Caco-2 (cell line): ENCODE measurements at regions not wholly inside any gene's neighbourhood (a gene's known extent, or its start where the extent isn't known, plus 50 kb on each side); places are given as distances from the start of the nearest gene placed in this dataset.

ENCODE experiments used
- BruUV-seq: library from RNA; stranded (reverse); fragments of 400-500 nt; replicated peaks from 2 replicates; lab custom pipeline; 2021; lab: Mats Ljungman, UMichigan
- CTCF ChIA-PET: fragments of 300-600 bp; sonication (Branson Sonifier 250); formaldehyde crosslinking; loops from one replicate; lab custom pipeline; 2022; ENCODE audit warnings: antibody characterized with exemption; lab: Charles Lee
- POLR2A ChIA-PET: fragments of 300-600 bp; sonication (Branson Sonifier 250); formaldehyde crosslinking; loops from one replicate; lab custom pipeline; 2022; ENCODE audit warnings: antibody characterized with exemption; lab: Charles Lee
- DNase-seq, 2 experiments: peaks; one replicate each; pipeline versions ENCODE4 v3.0.0 to v3.0.0-alpha.2; 2020 to 2022
- H3K27me3 ChIP-seq: replicated peaks from 2 replicates; pipeline ENCODE4 v1.6.0; 2011; ENCODE audit warnings: low read length; ENCODE audit not compliant: control insufficient read depth, insufficient read depth
- H3K36me3 ChIP-seq: 2 replicates; pipeline ENCODE4 v1.5.1; 2011; ENCODE audit warnings: low read length; ENCODE audit not compliant: control insufficient read depth, insufficient read depth
- H3K4me1 ChIP-seq: fragments of 250-450 bp; sonication (Bioruptor Pico); 2 replicates; pipeline ENCODE4 v1.5.1; 2020; ENCODE audit warnings: mild to moderate bottlenecking
- H3K4me3 ChIP-seq: 2 replicates; pipeline ENCODE4 v1.5.1; 2011; ENCODE audit warnings: low read depth, mild to moderate bottlenecking, control low read depth, low read length
- H3K9me3 ChIP-seq: fragments of 250-450 bp; sonication (Bioruptor Pico); 2 replicates; pipeline ENCODE4 v1.5.1; 2020; ENCODE audit warnings: mild to moderate bottlenecking, moderate library complexity
- H3K27ac Mint-ChIP-seq: one replicate; pipeline ENCODE4 v1.8.0; 2022; ENCODE audit warnings: mixed read lengths; ENCODE audit not compliant: unreplicated experiment
- H3K27me3 Mint-ChIP-seq: one replicate; pipeline ENCODE4 v1.8.0; 2022; ENCODE audit warnings: mixed read lengths; ENCODE audit not compliant: insufficient read depth, unreplicated experiment
- H3K36me3 Mint-ChIP-seq: one replicate; pipeline ENCODE4 v1.8.0; 2022; ENCODE audit warnings: mild to moderate bottlenecking, mixed read lengths; ENCODE audit not compliant: insufficient read depth, unreplicated experiment
- H3K4me1 Mint-ChIP-seq: one replicate; pipeline ENCODE4 v1.8.0; 2022; ENCODE audit warnings: low read depth, mixed read lengths; ENCODE audit not compliant: unreplicated experiment
- H3K4me3 Mint-ChIP-seq: one replicate; pipeline ENCODE4 v1.8.0; 2022; ENCODE audit warnings: mild to moderate bottlenecking, moderate library complexity, mixed read lengths; ENCODE audit not compliant: unreplicated experiment
- H3K9me3 Mint-ChIP-seq: one replicate; pipeline ENCODE4 v1.8.0; 2022; ENCODE audit warnings: mixed read lengths; ENCODE audit not compliant: unreplicated experiment
- intact Hi-C: fragments of 100-400 bp; cut with micrococcal nuclease; formaldehyde crosslinking; loops from one replicate; pipeline ENCODE4 v1.10.0; 2022; ENCODE audit not compliant: unreplicated experiment
- TF ChIP-seq, protein P1 (sequence below), 2 experiments: fragments of 200-600 bp in 1 of 2; IDR thresholded peaks; 1 replicate in 1 of 2; 2 replicates in 1 of 2; pipeline versions ENCODE4 v1.5.1 to v1.8.0; 2011 to 2022; ENCODE audit warnings: antibody characterized with exemption in 1 of 2, control low read depth in 1 of 2, inconsistent platforms in 1 of 2, low read depth in 1 of 2, low read length in 1 of 2, mild to moderate bottlenecking in 1 of 2, moderate library complexity in 1 of 2; ENCODE audit not compliant: insufficient read depth in 1 of 2, severe bottlenecking in 1 of 2, unreplicated experiment in 1 of 2

- Histone ChIP-seq H3K4me3 (no peak overlapping the region), H3K4me1 (peaks cover 20% of the 10 kb centered on the region), H3K27me3 (no peaks in the 10 kb centered on the region), H3K9me3 (no peaks in the 10 kb centered on the region), H3K36me3 (no peaks in the 10 kb centered on the region)
- ChIA-PET CTCF (interaction anchor here (1.1 to 1.2 kb wide), 2 partner anchors 9 to 520 kb away, joined by 3 to 7 read pairs; no protein-coding TSS in a partner anchor), POLR2A (no interaction called here)
- TF ChIP-seq, protein P1, sequence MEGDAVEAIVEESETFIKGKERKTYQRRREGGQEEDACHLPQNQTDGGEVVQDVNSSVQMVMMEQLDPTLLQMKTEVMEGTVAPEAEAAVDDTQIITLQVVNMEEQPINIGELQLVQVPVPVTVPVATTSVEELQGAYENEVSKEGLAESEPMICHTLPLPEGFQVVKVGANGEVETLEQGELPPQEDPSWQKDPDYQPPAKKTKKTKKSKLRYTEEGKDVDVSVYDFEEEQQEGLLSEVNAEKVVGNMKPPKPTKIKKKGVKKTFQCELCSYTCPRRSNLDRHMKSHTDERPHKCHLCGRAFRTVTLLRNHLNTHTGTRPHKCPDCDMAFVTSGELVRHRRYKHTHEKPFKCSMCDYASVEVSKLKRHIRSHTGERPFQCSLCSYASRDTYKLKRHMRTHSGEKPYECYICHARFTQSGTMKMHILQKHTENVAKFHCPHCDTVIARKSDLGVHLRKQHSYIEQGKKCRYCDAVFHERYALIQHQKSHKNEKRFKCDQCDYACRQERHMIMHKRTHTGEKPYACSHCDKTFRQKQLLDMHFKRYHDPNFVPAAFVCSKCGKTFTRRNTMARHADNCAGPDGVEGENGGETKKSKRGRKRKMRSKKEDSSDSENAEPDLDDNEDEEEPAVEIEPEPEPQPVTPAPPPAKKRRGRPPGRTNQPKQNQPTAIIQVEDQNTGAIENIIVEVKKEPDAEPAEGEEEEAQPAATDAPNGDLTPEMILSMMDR (IDR thresholded peaks at IDR 0.05; ENCODE audit: insufficient read depth in 1 of 2, low read depth in 1 of 2, low read length in 1 of 2, severe bottlenecking in 1 of 2, unreplicated experiment in 1 of 2) = no peak
- Mint-ChIP-seq H3K4me1 (peaks cover 16% of the 10 kb centered on the region), H3K9me3 (peaks cover 7% of the 10 kb centered on the region), H3K27ac (no peak overlapping the region), H3K4me3 (no peak overlapping the region), H3K27me3 (peaks cover 6% of the 10 kb centered on the region), H3K36me3 (no peaks in the 10 kb centered on the region)
- DNase-seq = no peak
- intact Hi-C loops = no loop called here
- no TSS peak for BruUV-seq
Measured at GRCh38 chr20:57070296-57070695, 196.1 kb downstream of the BMP7 start.

DNA sequence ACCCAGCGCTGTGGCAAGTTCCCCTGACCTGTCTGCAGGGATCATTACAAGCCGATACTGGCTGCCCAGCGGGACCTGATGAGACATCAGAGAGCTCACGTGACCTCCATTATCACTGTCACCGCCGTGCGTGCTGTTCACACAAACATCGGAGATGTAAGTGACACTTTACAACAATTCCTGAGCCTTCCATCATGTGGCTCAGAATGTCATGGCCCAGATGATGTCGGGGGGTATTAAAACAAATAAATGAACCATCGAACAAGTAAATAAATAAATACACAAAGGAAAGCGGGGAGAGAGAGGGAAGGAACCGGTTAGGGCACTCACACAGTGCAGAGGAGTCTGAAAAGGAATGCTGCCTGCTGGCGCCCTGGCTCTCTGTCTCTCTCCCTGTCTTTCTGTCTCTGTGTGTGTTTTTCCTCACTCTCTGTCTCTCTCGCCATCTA lies 195.1 kb downstream of the BMP7 start:
- DNase-seq = peak; percentile 77 to 80
- no peaks in the 10 kb centered on the region for H3K36me3 ChIP-seq
- peaks cover 20% of the 10 kb centered on the region for H3K4me1 ChIP-seq
- intact Hi-C loops = no loop called here
- no TSS peak for BruUV-seq
- Mint-ChIP-seq H3K4me1 (peaks cover 9% of the 10 kb centered on the region), H3K4me3 (peak overlapping the region; percentile 76), H3K27ac (peak overlapping the region; percentile 38), H3K9me3 (peaks cover 12% of the 10 kb centered on the region), H3K27me3 (peaks cover 3% of the 10 kb centered on the region), H3K36me3 (no peaks in the 10 kb centered on the region)
- TF ChIP-seq, protein P1 (IDR thresholded peaks at IDR 0.05; ENCODE audit: insufficient read depth in 1 of 2, low read depth in 1 of 2, low read length in 1 of 2, severe bottlenecking in 1 of 2, unreplicated experiment in 1 of 2) = no peak
- no peaks in the 10 kb centered on the region for H3K27me3 ChIP-seq
- no peaks in the 10 kb centered on the region for H3K9me3 ChIP-seq
- peak overlapping the region; percentile 35 for H3K4me3 ChIP-seq
- CTCF ChIA-PET = interaction anchor here (0.6 to 2.3 kb wide), 9 partner anchors 11 to 523 kb away, joined by 3 to 12 read pairs (median 4); no protein-coding TSS in a partner anchor
- POLR2A ChIA-PET = no interaction called here

DNA sequence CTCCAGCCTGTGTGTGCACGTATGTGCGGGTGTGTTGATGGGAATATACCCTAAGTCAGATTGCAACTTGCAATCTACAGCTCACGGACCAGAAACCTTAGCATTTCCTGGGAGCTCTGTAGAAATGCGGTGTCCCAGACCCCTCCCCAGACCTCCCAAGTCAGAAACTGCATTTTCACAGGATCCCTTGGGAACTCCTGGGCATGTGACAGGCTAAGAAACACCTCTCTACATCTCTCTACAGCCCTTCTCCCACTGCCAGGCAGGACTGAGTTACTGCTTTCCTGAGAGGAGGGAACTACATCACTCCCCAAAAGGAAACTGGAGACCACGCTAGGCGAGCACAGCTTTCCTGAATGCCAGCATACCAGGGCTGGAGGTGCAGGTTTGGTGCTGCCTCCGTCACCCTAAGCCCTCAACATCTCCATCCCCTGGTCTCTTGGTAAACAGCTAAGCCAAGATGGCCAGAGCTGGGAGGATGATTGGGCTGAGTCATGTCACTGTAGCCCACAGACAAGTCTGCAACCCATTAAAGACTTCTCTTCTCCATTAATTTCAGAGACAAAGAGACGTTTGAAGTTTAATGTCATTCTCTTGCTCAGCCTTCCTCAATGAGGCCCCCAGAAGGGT lies 194.4 kb downstream of the BMP7 start:
- Mint-ChIP-seq H3K36me3 (no peaks in the 10 kb centered on the region), H3K4me1 (peaks cover 9% of the 10 kb centered on the region), H3K9me3 (peaks cover 19% of the 10 kb centered on the region), H3K27ac (peak overlapping the region; percentile 38), H3K27me3 (peaks cover 3% of the 10 kb centered on the region), H3K4me3 (peak overlapping the region; percentile 76)
- intact Hi-C loops = no loop called here
- CTCF ChIA-PET = interaction anchor here (1.0 to 2.3 kb wide), 5 partner anchors 11 to 523 kb away, joined by 3 to 12 read pairs (median 4); no protein-coding TSS in a partner anchor
- peaks cover 5% of the 10 kb centered on the region for H3K9me3 ChIP-seq
- H3K27me3 ChIP-seq = no peaks in the 10 kb centered on the region
- DNase-seq = peak in 1 of 2 experiments; percentile 32
- H3K36me3 ChIP-seq = no peaks in the 10 kb centered on the region
- POLR2A ChIA-PET = no interaction called here
- peaks cover 20% of the 10 kb centered on the region for H3K4me1 ChIP-seq
- no TSS peak for BruUV-seq
- TF ChIP-seq, protein P1 (IDR thresholded peaks at IDR 0.05; ENCODE audit: insufficient read depth in 1 of 2, low read depth in 1 of 2, low read length in 1 of 2, severe bottlenecking in 1 of 2, unreplicated experiment in 1 of 2) = no peak
- no peak overlapping the region for H3K4me3 ChIP-seq
